NCI-H226 (cell line): ENCODE measurements at regions not wholly inside any gene's neighbourhood (a gene's known extent, or its start where the extent isn't known, plus 50 kb on each side); places are given as distances from the start of the nearest gene placed in this dataset.

Experiments
- DNase-seq: peaks from one replicate; pipeline ENCODE4 v3.0.0-alpha.2; 2015

- no peak for DNase-seq
Observed at GRCh38 chr2:51698021-51698420, 666.1 kb upstream of the NRXN1 start.

GRCh38 chr2:51697095-51697494 lies 665.2 kb upstream of the NRXN1 start:
- no peak for DNase-seq

GRCh38 chr2:51695531-51695930 lies 663.6 kb upstream of the NRXN1 start:
- DNase-seq: no peak

- no peak for DNase-seq
Observed at GRCh38 chr2:51693640-51694039, 661.7 kb upstream of the NRXN1 start.

GRCh38 chr2:51681854-51682253 lies 649.9 kb upstream of the NRXN1 start:
- no peak for DNase-seq

- DNase-seq: no peak
Observed at GRCh38 chr2:51673628-51674027, 641.7 kb upstream of the NRXN1 start.

- no peak for DNase-seq
Observed at GRCh38 chr2:51667679-51668078, 635.7 kb upstream of the NRXN1 start.

GRCh38 chr2:51662187-51662586 lies 630.3 kb upstream of the NRXN1 start:
- DNase-seq: no peak

GRCh38 chr2:51657849-51658248 lies 625.9 kb upstream of the NRXN1 start:
- DNase-seq: no peak

- DNase-seq: no peak
Observed at GRCh38 chr2:51650769-51651168, 618.8 kb upstream of the NRXN1 start.

GRCh38 chr2:51649366-51649765 lies 617.4 kb upstream of the NRXN1 start:
- no peak for DNase-seq

GRCh38 chr2:51638811-51639210 lies 606.9 kb upstream of the NRXN1 start:
- no peak for DNase-seq

- no peak for DNase-seq
Observed at GRCh38 chr2:51633073-51633472, 601.1 kb upstream of the NRXN1 start.

- no peak for DNase-seq
Observed at GRCh38 chr2:51629406-51629805, 597.5 kb upstream of the NRXN1 start.

- DNase-seq: no peak
Observed at GRCh38 chr2:51628917-51629316, 597.0 kb upstream of the NRXN1 start.

GRCh38 chr2:51624995-51625394 lies 593.1 kb upstream of the NRXN1 start:
- DNase-seq: no peak

- DNase-seq: no peak
Observed at GRCh38 chr2:51620796-51621195, 588.9 kb upstream of the NRXN1 start.

GRCh38 chr2:51619961-51620360 lies 588.0 kb upstream of the NRXN1 start:
- no peak for DNase-seq

GRCh38 chr2:51612387-51612786 lies 580.5 kb upstream of the NRXN1 start:
- DNase-seq: no peak

GRCh38 chr2:51601706-51602105 lies 569.8 kb upstream of the NRXN1 start:
- DNase-seq: no peak

GRCh38 chr2:51597086-51597485 lies 565.2 kb upstream of the NRXN1 start:
- no peak for DNase-seq

GRCh38 chr2:51595836-51596235 lies 563.9 kb upstream of the NRXN1 start:
- no peak for DNase-seq

- no peak for DNase-seq
Observed at GRCh38 chr2:51581636-51582267, 549.8 kb upstream of the NRXN1 start.

- no peak for DNase-seq
Observed at GRCh38 chr2:51579412-51579811, 547.5 kb upstream of the NRXN1 start.

- no peak for DNase-seq
Observed at GRCh38 chr2:51575181-51575580, 543.2 kb upstream of the NRXN1 start.

GRCh38 chr2:51559026-51559425 lies 527.1 kb upstream of the NRXN1 start:
- DNase-seq: no peak
